ENCODE measurements at regions not wholly inside any gene's neighbourhood (a gene's known extent, or its start where the extent isn't known, plus 50 kb on each side); places are given as distances from the start of the nearest gene placed in this dataset.

GRCh38 chr9:673264-673965 lies 168.1 kb upstream of the DMRT1 start (continued):
- no peak for TF ChIP-seq NFE2L2 (IDR thresholded peaks at IDR 0.05; ENCODE audit: low read length)
- no peak for TF ChIP-seq ZNF7 (CRISPR knock-in tag; IDR thresholded peaks at IDR 0.05)
- TF ChIP-seq TFDP1 (CRISPR knock-in tag; IDR thresholded peaks at IDR 0.05; ENCODE audit: borderline replicate concordance), result 0 out of 2 replicates have a peak, but pooled peaks have one; percentile 10
- TF ChIP-seq SRY (CRISPR knock-in tag; IDR thresholded peaks at IDR 0.05), result no peak
- TF ChIP-seq ELF4 (CRISPR knock-in tag; IDR thresholded peaks at IDR 0.05; ENCODE audit: borderline replicate concordance), result no peak
- TF ChIP-seq TRAFD1 (CRISPR knock-in tag; IDR thresholded peaks at IDR 0.05; ENCODE audit: borderline replicate concordance), result no peak
- TF ChIP-seq PHF20 (CRISPR knock-in tag; IDR thresholded peaks at IDR 0.05), result no peak
- TF ChIP-seq NR2F2 (IDR thresholded peaks at IDR 0.05; ENCODE audit: borderline replicate concordance, low read depth), result peak; percentile 23; the same call in 1 of the 2 replicates
- TF ChIP-seq ZNF546 (CRISPR knock-in tag; conservative IDR thresholded peaks at IDR 0.05), result no peak
- TF ChIP-seq ZNF468 (CRISPR knock-in tag; IDR thresholded peaks at IDR 0.05), result no peak
- TF ChIP-seq MAF1 (CRISPR knock-in tag; IDR thresholded peaks at IDR 0.05; ENCODE audit: borderline replicate concordance), result no peak
- no peak for TF ChIP-seq LCORL (IDR thresholded peaks at IDR 0.05)
- TF ChIP-seq LCORL (CRISPR knock-in tag; IDR thresholded peaks at IDR 0.05), result no peak
- TF ChIP-seq PATZ1 (CRISPR knock-in tag; IDR thresholded peaks at IDR 0.05), result peak; percentile 19; the same call in 1 of the 2 replicates
- TF ChIP-seq HCFC1 (IDR thresholded peaks at IDR 0.05; ENCODE audit: low read depth, low read length), result no peak
- no peak for TF ChIP-seq ZNF256 (CRISPR knock-in tag; conservative IDR thresholded peaks at IDR 0.05)
- no peak for TF ChIP-seq RBM22 (optimal IDR thresholded peaks at IDR 0.05; ENCODE audit: low read length)
- TF ChIP-seq ZNF12 (CRISPR knock-in tag; IDR thresholded peaks at IDR 0.05), result no peak
- TF ChIP-seq REST (IDR thresholded peaks at IDR 0.05; ENCODE audit: borderline replicate concordance in 1 of 2, low read depth in 1 of 2, low read length in 2 of 2), result no peak
- 0 out of 2 replicates have a peak, but pooled peaks have one; percentile 17 for TF ChIP-seq KDM5A (IDR thresholded peaks at IDR 0.05; ENCODE audit: borderline replicate concordance, low read length)
- TF ChIP-seq AGO1 (IDR thresholded peaks at IDR 0.05; ENCODE audit: low read depth, low read length, poor library complexity, severe bottlenecking), result no peak

Data from HepG2 (cell line).